MM.1S (cell line): ENCODE measurements at regions not wholly inside any gene's neighbourhood (a gene's known extent, or its start where the extent isn't known, plus 50 kb on each side); places are given as distances from the start of the nearest gene placed in this dataset.

Experiments
- EZH2 ChIP-seq: fragments of 300-600 bp; sonication (generic); optimal IDR thresholded peaks from 2 replicates; pipeline ENCODE3; 2017; ENCODE audit warnings: low read depth, mild to moderate bottlenecking, antibody characterized with exemption, low read length, mixed read lengths
- EZH2phosphoT487 ChIP-seq: fragments of 300-600 bp; sonication (generic); IDR thresholded peaks from 2 replicates; pipeline ENCODE4 v1.6.1; 2018; ENCODE audit warnings: antibody characterized with exemption, low read length
- TF ChIP-seq, protein P1 (sequence below): fragments of 300-600 bp; sonication (generic); IDR thresholded peaks from 2 replicates; pipeline ENCODE4 v1.5.1; 2016; ENCODE audit warnings: antibody characterized with exemption, low read length, mixed read lengths

DNA sequence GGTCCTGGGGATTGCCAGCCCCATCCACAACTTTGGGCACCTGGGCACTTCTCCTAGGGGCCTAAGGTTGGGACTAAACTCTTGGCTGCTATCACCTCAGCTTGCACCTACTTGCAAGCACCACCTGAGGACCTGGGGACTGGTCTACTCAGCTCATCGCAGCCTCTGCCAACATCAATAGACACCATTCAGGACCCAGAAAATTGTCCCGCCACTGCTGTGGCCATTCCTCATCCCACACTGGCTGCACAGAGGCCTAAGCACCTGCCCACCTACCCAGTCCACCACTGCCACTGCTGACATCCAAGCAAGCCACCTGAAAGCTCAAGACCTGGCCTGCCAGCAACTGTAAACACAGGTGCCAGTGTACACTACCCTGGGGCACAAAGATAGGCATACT lies 234.1 kb downstream of the STK31 start:
- TF ChIP-seq, protein P1, sequence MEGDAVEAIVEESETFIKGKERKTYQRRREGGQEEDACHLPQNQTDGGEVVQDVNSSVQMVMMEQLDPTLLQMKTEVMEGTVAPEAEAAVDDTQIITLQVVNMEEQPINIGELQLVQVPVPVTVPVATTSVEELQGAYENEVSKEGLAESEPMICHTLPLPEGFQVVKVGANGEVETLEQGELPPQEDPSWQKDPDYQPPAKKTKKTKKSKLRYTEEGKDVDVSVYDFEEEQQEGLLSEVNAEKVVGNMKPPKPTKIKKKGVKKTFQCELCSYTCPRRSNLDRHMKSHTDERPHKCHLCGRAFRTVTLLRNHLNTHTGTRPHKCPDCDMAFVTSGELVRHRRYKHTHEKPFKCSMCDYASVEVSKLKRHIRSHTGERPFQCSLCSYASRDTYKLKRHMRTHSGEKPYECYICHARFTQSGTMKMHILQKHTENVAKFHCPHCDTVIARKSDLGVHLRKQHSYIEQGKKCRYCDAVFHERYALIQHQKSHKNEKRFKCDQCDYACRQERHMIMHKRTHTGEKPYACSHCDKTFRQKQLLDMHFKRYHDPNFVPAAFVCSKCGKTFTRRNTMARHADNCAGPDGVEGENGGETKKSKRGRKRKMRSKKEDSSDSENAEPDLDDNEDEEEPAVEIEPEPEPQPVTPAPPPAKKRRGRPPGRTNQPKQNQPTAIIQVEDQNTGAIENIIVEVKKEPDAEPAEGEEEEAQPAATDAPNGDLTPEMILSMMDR = no peak
- TF ChIP-seq EZH2phosphoT487 (no peak), EZH2 (no peak)
